K562 (cell line): ENCODE measurements at regions not wholly inside any gene's neighbourhood (a gene's known extent, or its start where the extent isn't known, plus 50 kb on each side); places are given as distances from the start of the nearest gene placed in this dataset.

Experiments
- NR2F6 ChIP-seq: fragments of 450-650 bp; formaldehyde crosslinking; IDR thresholded peaks from 2 replicates; pipeline ENCODE4 v1.4.0; 2020; ENCODE audit warnings: mild to moderate bottlenecking
- POLR2A ChIP-seq: fragments of 450-650 bp; conservative IDR thresholded peaks from 2 replicates; pipeline ENCODE4 v1.6.1; 2016
- PYGO2 ChIP-seq: fragments of 450-650 bp; IDR thresholded peaks from 2 replicates; pipeline ENCODE4 v1.6.1; 2016; ENCODE audit warnings: mild to moderate bottlenecking, missing genetic modification characterization, moderate library complexity, missing compliant biosample characterization
- YY1 ChIP-seq, 3 experiments: IDR thresholded peaks; 2 replicates each; pipeline ENCODE4 v1.6.1; 2011; ENCODE audit warnings: low read length in 2 of 3, mild to moderate bottlenecking in 2 of 3, moderate library complexity in 2 of 3, borderline replicate concordance in 1 of 3, control low read depth in 1 of 3, low read depth in 1 of 3; ENCODE audit not compliant: insufficient read depth in 3 of 3, insufficient replicate concordance in 2 of 3, control insufficient read depth in 1 of 3, insufficient read length in 1 of 3; ENCODE audit errors: extremely low read depth in 1 of 3
- ZFX ChIP-seq: sonication (generic); formaldehyde crosslinking; IDR thresholded peaks from 2 replicates; pipeline ENCODE4 v1.8.0; 2022; ENCODE audit warnings: mild to moderate bottlenecking, missing genetic modification reagents, moderate library complexity
- ZNF217 ChIP-seq: sonication (generic); formaldehyde crosslinking; IDR thresholded peaks from 2 replicates; pipeline ENCODE4 v1.8.0; 2022; ENCODE audit warnings: mild to moderate bottlenecking, missing genetic modification reagents
- ZNF263 ChIP-seq: sonication (generic); formaldehyde crosslinking; IDR thresholded peaks from 2 replicates; pipeline ENCODE4 v1.8.0; 2022; ENCODE audit warnings: mild to moderate bottlenecking, missing genetic modification reagents, borderline replicate concordance

DNA sequence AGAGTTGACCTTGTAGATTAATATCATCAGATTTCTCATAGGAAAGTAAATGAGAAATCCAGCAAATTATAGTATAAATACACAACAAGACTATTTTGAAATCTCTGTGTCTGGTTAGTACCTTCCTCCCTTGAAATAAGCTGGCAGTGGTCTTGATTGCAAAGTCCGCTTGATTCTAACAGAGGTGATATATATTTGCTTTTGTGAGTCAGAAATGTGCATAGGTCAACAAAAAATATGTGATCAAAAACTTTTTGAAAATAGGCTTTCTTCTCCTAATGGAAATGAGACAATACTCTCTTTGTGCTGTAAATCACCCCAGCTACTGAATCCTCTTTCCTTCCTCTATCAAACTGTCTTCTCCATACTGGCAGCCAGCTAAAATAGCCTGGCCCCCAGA lies 749.2 kb upstream of the CDH10 start:
- TF ChIP-seq NR2F6 (CRISPR knock-in tag): no peak
- TF ChIP-seq YY1 (IDR thresholded peaks at IDR 0.05; ENCODE audit: borderline replicate concordance in 1 of 3, control insufficient read depth in 1 of 3, extremely low read depth in 1 of 3, insufficient read depth in 3 of 3, insufficient read length in 1 of 3, insufficient replicate concordance in 2 of 3, low read depth in 1 of 3, low read length in 2 of 3): no peak
- TF ChIP-seq PYGO2: no peak
- TF ChIP-seq POLR2A: no peak
- no peak for TF ChIP-seq ZNF217 (CRISPR knock-in tag)
- TF ChIP-seq ZFX: no peak
- TF ChIP-seq ZNF263 (CRISPR knock-in tag): no peak
